GM12872 (cell line): ENCODE measurements at regions not wholly inside any gene's neighbourhood (a gene's known extent, or its start where the extent isn't known, plus 50 kb on each side); places are given as distances from the start of the nearest gene placed in this dataset.

Source experiments
- TF ChIP-seq, protein P1 (sequence below): IDR thresholded peaks from 3 replicates; pipeline ENCODE4 v1.5.1; 2011; ENCODE audit warnings: low read depth, mild to moderate bottlenecking, low read length, moderate library complexity; ENCODE audit not compliant: insufficient read depth

DNA sequence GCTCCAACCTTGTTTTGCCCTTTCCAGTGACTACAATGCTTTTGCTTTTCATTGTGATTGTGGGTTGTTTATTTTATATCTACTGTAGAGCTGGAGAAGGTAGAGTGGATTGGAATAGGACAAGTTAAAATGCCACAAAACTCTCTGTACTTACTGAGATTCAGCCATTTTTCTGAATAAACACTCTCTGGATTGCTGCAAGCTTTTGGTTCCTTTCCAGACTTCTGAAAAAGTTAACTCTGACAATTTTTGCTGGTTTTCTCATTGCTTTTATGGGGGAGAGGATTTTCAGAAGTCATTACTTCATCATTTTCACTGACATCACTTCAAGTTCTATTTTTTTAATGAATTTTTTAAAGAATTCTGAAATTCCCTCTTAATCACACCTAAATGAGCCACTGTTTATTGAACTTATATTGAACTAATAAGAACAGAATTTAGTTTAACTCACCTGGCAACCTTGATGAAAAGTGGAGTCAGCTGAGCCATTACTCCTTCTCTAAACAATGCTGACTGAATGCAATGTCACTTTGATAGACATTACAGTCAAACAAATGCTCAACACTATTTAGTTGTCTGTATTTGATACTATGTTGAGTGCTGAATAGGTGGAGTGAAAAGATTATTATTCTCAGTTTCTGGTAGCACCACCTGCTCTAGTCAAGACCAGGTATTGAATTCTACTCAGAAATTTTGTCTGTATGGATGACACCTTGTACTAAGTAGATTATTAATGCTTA is 303.5 kb downstream of the DLEU7 start:
- TF ChIP-seq, protein P1, sequence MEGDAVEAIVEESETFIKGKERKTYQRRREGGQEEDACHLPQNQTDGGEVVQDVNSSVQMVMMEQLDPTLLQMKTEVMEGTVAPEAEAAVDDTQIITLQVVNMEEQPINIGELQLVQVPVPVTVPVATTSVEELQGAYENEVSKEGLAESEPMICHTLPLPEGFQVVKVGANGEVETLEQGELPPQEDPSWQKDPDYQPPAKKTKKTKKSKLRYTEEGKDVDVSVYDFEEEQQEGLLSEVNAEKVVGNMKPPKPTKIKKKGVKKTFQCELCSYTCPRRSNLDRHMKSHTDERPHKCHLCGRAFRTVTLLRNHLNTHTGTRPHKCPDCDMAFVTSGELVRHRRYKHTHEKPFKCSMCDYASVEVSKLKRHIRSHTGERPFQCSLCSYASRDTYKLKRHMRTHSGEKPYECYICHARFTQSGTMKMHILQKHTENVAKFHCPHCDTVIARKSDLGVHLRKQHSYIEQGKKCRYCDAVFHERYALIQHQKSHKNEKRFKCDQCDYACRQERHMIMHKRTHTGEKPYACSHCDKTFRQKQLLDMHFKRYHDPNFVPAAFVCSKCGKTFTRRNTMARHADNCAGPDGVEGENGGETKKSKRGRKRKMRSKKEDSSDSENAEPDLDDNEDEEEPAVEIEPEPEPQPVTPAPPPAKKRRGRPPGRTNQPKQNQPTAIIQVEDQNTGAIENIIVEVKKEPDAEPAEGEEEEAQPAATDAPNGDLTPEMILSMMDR, result no peak

DNA sequence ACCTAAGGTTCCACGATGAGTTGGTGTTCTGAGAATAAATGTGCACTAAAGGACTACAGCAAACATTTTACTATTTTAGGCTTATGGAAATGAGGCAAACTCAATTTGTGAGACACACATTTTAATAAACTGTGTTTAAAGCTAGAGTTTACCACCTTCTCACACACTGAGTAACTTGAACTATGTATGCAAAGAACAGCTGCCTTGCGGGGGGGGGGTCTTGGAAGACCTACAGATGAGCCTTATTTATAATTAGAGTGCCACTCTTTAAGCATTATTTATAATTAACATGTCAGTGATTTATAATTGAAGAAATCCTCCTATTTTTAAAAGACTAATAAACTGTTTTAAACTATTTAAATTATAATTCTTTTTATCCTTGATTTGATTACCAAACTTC is 300.4 kb downstream of the DLEU7 start:
- TF ChIP-seq, protein P1, result no peak

DNA sequence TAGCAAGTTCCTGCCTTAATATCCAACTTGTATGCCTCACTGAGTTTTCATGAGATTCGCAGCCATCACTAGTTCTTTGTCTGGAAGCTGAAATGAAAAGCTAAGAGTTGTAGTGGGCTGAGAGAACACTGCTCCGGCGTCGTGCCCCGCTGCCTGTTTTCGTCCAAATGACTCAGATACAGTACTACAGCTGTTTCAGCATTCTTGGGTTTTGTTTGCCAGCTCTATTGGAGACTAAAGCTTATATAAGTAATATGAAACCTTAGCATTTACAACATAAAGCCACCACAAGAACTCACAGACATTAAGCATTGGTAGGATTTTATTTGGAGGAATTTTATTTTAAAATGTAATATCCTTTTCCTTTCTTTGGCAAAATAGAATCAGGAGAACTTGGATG is 299.7 kb downstream of the DLEU7 start:
- TF ChIP-seq, protein P1, result no peak

DNA sequence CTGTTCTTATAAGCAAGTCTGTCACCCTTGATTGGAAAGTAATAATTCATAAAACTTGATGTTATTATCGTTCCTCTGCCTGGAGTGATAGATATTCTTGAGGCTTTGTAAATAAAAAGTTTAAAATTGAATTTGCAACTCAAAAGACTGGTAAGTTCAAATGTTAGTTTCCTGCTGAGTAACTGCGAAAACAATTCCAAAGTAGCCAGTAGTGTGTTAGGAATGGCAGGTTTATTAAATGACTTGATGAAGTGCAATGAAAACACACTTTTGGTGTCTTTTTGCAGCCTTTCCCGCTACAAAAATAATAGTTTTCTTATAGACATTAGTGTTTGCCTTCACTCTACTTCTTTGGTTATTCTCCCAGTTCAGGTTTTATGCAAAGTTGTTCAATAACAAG is 299.3 kb downstream of the DLEU7 start:
- TF ChIP-seq, protein P1, result no peak

DNA sequence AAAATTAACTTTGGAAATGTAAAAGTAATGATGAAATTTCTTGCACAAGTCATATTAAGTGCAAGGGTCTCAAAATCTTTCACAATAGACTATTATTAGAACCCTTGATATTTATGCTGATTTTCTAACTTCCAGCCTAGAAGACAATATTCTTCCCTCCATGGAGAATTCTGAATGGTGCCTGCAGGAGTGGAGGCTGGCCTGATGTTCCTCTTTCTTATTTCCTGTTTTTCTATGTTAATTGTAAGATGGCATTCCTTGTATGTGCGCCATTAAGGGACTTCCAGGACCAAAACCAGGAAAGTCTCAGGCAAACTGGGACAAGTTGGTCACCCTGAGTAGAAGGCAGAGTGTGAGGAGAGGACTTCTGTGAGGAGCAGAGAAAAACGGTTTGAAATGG is 294.9 kb downstream of the DLEU7 start:
- TF ChIP-seq, protein P1, result no peak

DNA sequence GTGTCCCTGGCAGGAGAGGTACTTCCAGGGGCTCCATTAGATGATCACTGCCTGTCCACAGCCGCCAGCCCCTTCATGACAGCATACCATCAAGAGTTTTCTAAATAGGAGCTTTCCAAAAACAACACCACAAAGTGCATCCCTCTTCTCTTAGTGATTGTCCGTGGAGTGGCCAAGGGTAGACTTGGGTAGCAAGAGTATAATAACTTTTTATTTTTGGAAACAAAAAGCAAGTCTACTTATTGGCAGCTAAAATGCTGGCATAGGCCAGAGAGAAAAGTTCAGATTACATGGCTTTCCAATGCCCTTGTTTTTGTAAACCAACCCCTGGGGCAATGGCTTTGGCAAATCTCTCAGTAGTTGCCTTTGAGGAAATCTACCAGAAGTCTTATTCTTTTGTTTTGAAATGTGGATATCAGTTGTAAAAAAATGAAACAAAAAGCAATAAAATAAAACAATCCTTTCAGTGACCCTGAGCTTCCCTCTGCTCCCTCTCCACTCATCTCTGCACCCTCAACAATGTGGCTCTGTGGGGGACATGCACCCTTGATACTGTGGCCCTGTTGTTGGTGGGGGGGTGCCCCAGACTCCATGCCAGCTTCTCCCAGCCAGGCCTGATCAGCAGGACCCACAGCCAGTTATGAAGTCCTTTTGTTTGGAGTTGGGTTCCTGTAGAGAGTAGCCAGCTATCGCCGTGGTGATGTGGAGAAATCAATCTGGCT is 294.1 kb downstream of the DLEU7 start:
- TF ChIP-seq, protein P1, result no peak

DNA sequence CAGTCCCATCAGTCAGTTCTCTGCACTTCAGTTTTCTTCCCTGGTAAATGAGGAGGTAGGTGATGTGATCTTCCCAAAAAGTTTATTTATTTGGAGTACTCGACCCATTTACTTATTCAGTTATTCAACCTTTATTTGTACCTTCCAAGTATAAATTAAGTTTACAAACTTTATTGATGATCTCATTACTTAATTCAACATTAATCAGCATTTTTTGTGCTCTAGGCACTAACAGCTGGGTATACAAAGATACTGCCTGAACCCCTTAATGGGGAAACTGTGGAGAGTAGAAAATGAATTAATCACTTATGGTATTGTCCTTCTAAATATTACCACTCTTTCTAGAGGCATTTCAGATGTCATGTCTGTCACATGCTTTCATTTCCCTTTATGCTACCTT is 293.3 kb downstream of the DLEU7 start:
- TF ChIP-seq, protein P1, result no peak
